Hindlimb muscle (tissue), 1 donor: ENCODE measurements at regions not wholly inside any gene's neighbourhood (a gene's known extent, or its start where the extent isn't known, plus 50 kb on each side); places are given as distances from the start of the nearest gene placed in this dataset.

Source experiments
- DNase-seq: peaks from one replicate; pipeline ENCODE4 v3.0.0-alpha.2; 2013

- DNase-seq, result no peak
Measured at GRCh38 chr18:67961701-67962440, 445.4 kb upstream of the DSEL start.

DNA sequence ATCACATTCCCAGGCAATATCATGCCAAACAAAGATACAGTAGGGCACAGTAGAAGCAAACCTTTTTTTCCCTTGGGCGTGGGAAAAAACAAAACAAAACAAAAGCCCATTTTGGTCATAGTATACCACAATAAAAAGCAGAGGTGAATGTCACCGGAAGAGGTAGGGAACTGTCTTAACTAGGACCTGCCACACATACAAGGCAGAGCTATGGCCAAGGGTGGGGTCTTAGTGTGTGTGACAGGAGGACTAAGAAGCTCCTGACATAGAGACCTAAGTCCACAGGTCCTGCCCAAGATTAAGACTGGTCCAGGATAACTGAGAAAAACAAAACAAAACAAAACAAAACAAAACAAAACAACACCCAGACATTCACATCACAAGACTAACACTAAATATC is 441.2 kb upstream of the DSEL start:
- DNase-seq, result no peak

DNA sequence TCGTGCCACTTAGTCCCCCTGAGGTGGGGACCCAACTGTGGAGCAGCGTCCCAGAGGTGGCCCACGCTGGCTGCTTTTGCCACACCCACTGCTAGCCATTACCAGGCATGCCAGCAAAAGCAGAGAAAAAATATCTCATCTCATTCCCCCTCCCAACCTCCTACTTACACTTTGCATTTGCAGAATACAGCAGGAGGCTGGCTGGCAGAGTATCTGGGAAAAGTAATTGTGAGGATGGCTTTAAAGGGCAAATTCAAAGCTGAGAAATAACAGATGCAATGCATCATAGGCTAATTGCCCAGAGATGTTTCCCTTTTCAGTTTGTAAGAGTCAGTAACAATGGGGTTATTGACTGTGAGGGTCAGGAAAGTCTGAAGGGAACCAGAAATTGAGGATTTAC is 438.1 kb upstream of the DSEL start:
- DNase-seq, result peak; percentile 8

- no peak for DNase-seq
Measured at GRCh38 chr18:67951137-67951536, 434.6 kb upstream of the DSEL start.

GRCh38 chr18:67938660-67939059 is 422.1 kb upstream of the DSEL start:
- DNase-seq, result no peak

- DNase-seq, result no peak
Measured at GRCh38 chr18:67935638-67936037, 419.1 kb upstream of the DSEL start.

- DNase-seq, result no peak
Measured at GRCh38 chr18:67933271-67933670, 416.8 kb upstream of the DSEL start.

DNA sequence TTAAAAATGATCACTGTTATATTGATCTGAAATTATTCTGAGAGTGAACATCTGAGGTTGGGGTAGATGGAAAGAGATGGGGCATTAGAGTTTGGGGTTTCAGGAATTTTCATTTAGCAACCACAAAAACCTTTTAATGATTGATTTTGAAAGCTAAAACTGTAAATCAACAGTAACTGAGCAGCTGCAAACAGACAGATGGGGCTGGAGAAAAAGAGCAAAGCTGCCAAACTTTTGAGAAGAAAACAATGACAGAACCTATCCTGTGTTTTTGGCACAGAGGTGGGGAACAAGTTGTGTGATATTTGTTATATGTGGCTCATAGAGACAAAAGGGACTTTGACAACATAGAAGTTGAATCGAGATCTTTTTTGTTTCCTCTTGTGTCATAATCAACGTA is 415.8 kb upstream of the DSEL start:
- no peak for DNase-seq

- no peak for DNase-seq
Measured at GRCh38 chr18:67926929-67927864, 410.7 kb upstream of the DSEL start.

GRCh38 chr18:67924656-67925055 is 408.1 kb upstream of the DSEL start:
- no peak for DNase-seq

GRCh38 chr18:67919316-67919715 is 402.8 kb upstream of the DSEL start:
- DNase-seq, result no peak

DNA sequence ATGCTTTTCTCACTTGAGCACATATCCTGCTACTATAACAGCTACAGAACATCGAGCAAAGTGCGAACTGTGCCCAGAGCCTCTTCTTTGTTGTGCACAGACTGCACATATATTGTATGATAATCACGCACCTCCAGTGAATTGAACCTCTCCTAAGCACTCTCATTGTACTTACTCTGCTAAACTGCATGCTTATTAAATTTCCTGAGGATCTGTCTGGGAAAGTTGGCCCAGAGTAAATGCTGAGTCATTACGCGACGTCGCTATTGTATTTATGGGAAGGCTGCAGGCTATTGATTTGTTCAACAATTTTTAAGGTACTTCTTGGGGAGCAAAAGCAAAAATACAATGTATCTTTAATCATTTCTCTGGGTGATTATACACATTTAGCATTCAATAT is 399.6 kb upstream of the DSEL start:
- peak; percentile 7 for DNase-seq

DNA sequence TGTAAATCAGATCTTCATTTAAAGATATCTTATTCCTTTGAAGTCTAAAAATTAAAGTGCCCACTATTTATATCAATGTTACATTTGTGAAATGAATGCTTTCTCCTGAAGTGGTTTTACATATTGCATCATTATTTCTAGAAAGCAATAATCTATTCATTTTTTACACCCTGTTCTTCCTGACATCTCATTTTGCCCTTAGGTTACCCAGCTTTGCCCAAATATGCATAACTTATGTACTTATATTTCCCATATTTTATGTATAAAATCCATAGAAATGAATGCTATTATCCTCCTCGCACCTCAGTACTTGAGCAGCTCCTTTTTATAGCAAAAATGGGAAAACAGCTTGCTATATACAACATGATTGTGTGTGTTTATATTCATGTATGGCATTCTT is 396.5 kb upstream of the DSEL start:
- DNase-seq, result no peak

DNA sequence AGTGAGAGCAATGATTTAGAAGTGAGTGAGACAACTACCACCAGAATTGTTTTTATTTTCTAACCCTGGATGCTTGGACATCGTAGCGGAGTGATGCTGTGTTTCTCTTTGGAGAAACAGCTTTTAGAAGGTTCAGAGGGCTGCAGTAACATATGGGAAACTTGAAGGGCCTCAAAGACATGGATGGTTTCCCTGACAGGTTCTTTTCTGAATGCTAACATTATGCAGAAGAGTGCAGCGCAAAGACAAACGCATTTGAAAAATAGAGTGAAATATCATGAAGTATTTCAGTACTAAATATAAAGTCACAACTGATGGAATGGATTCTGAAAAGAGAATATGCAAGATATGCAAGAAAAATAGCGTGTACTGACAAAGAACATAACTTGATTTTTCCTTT is 385.1 kb upstream of the DSEL start:
- DNase-seq, result no peak

DNA sequence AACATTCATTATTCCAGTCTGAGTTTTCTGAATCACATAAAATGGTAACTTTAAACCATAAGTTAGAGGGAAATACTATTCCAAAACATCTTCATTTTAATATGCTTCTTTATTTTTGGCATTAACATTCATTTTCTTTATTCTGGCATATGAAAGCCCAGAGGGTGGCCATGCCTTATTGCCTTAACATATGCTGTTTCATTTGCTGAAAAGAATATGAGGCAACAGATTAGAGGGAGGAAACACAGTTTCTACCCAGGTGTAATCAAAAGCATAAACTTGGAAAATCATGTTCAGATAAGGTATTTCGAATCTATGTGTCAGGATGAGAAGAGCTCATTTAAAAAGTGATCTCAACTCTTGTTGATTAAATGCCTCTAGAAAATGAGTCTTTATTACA is 379.9 kb upstream of the DSEL start:
- no peak for DNase-seq

- DNase-seq, result no peak
Measured at GRCh38 chr18:67893916-67894315, 377.4 kb upstream of the DSEL start.

DNA sequence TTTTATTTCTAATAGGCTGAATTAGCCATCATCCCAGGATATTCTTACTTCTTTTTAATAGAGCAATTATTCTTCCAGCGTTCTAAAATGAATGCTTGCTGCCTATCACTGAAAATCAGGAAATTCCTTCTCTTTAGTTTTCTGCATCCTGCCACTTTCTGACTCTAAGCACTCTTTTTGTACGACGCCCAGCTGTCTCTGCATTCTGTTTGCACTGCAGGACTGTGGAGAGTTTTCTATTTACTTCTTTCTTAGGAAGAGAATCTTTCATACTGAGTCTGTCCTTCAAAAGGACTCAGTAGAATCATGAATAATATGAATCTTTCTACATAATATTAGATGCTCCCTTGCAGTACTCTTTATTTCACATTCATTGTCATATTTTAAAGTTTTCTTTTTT is 360.4 kb upstream of the DSEL start:
- no peak for DNase-seq

GRCh38 chr18:67875944-67876343 is 359.4 kb upstream of the DSEL start:
- DNase-seq, result no peak

GRCh38 chr18:67875060-67875459 is 358.5 kb upstream of the DSEL start:
- no peak for DNase-seq

DNA sequence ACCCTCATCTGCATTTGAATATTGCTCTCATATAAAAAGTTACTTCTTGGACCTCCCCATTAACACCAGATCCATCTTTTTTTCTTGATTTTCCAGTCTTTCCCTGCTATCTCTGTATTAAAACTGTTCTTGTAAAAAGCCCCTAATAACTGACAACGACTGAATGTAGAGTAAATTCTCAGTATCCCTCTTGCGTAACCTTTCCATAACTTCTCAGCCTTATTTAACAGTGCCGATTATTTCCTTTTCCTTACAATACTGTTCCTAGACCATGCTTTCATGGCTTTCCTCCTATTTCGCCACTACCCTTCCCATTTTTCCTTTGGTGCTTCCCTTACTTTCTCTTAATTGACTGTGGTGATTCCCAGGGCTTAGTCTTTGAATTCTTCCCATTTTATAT is 348.9 kb upstream of the DSEL start:
- no peak for DNase-seq

GRCh38 chr18:67864677-67865340 is 348.3 kb upstream of the DSEL start:
- no peak for DNase-seq

DNA sequence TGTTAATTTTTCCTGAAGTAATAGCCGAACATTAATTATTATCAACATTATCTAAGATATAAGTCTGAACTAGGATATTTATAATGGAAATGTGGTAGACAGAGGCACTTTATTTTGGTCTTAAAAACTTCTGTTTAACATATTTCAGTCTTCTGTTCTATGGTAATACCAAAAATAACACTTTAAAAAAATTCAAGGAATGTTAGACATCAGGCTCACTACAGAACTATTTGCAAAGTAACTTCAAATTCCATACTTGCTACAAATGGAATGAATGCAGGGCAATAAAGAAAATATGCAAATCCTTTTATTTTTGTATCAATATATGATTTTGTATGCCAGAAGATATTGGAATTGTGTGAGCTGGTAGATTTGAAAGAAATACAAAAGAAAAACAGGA is 345.5 kb upstream of the DSEL start:
- no peak for DNase-seq

DNA sequence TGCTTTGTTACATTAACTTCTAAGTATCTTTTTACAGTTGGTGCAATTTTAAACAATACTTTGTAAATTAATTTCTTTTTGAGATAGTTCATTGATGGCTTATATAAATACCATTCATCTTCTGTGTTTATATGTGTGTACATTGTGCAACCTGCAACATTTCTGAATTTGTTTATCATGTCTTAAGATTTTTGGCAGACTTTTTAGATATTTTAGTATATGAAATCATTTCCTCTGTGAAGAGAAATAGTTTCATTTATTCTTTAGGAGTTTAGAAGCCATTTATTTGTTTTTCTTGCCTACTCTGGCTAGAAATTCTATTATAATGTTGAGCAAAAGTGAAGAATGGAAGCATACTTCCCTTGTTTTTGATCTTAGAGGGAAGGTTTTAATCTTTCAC is 337.8 kb upstream of the DSEL start:
- DNase-seq, result no peak
